Endothelial cell of umbilical vein (primary cell): ENCODE measurements at regions not wholly inside any gene's neighbourhood (a gene's known extent, or its start where the extent isn't known, plus 50 kb on each side); places are given as distances from the start of the nearest gene placed in this dataset.

ENCODE experiments used
- BruUV-seq: library from RNA; stranded (reverse); fragments of 400-500 nt; replicated peaks from 2 replicates; lab custom pipeline; 2021; lab: Mats Ljungman, UMichigan
- CTCF ChIA-PET: fragments of 300-600, 350-600 bp; sonication (Branson Sonifier 250); formaldehyde crosslinking; loops from one replicate; lab custom pipeline; 2021; ENCODE audit warnings: antibody characterized with exemption, inconsistent platforms; lab: Charles Lee
- POLR2A ChIA-PET: fragments of 300-600, 350-600 bp; sonication (Branson Sonifier 250); formaldehyde crosslinking; loops from one replicate; lab custom pipeline; 2021; ENCODE audit warnings: antibody characterized with exemption, inconsistent platforms; lab: Charles Lee
- DNase-seq: peaks from one replicate; pipeline ENCODE4 v3.0.0-alpha.2; 2011; ENCODE audit warnings: low read depth, low spot score
- FAIRE-seq: peaks from 2 replicates; lab custom pipeline; 2011; peaks lifted over from hg19 to GRCh38; lab: Jason Lieb, UNC
- H2AFZ ChIP-seq: 2 replicates; pipeline ENCODE4 v1.6.0; 2012; ENCODE audit warnings: low read depth, low read length, control low read depth, inconsistent platforms
- H3K27ac ChIP-seq: 2 replicates; pipeline ENCODE4 v1.5.1; 2011; ENCODE audit warnings: low read depth, mild to moderate bottlenecking, control low read depth, low read length, moderate library complexity; ENCODE audit not compliant: insufficient read depth
- H3K27me3 ChIP-seq, 2 experiments: 2 replicates each; pipeline versions ENCODE4 v1.6.0 to v1.6.1; 2011; ENCODE audit warnings: low read length in 2 of 2, mixed read lengths in 1 of 2; ENCODE audit not compliant: control insufficient read depth in 2 of 2, insufficient read depth in 2 of 2
- H3K36me3 ChIP-seq, 2 experiments: 2 replicates in 1 of 2; 3 replicates in 1 of 2; pipeline ENCODE4 v1.5.1; 2011; ENCODE audit warnings: low read length in 2 of 2, mild to moderate bottlenecking in 1 of 2, moderate library complexity in 1 of 2; ENCODE audit not compliant: control insufficient read depth in 2 of 2, insufficient read depth in 2 of 2; ENCODE audit errors: extremely low read depth in 1 of 2
- H3K4me1 ChIP-seq: 3 replicates; pipeline ENCODE4 v1.5.1; 2011; ENCODE audit warnings: mild to moderate bottlenecking, low read length; ENCODE audit not compliant: control insufficient read depth, insufficient read depth; ENCODE audit errors: extremely low read depth
- H3K4me2 ChIP-seq: 2 replicates; pipeline ENCODE4 v1.6.1; 2011; ENCODE audit warnings: low read length, control low read depth, mixed read lengths; ENCODE audit not compliant: insufficient read depth
- H3K4me3 ChIP-seq, 3 experiments: fragments of 200-600 bp in 1 of 3; sonication (generic), shearing (Covaris generic) in 1 of 3; replicated peaks in 1 of 3; 2 replicates each; pipeline ENCODE4 v1.5.1; 2011 to 2016; ENCODE audit warnings: control low read depth in 3 of 3, low read length in 3 of 3, mild to moderate bottlenecking in 2 of 3, inconsistent platforms in 1 of 3, low read depth in 1 of 3, moderate library complexity in 1 of 3; ENCODE audit not compliant: insufficient read depth in 1 of 3
- H3K79me2 ChIP-seq: 2 replicates; pipeline ENCODE4 v1.6.0; 2012; ENCODE audit warnings: low read length, inconsistent platforms; ENCODE audit not compliant: control insufficient read depth, insufficient read depth
- H3K9ac ChIP-seq: replicated peaks from 2 replicates; pipeline ENCODE3; 2011; ENCODE audit warnings: low read length, control low read depth; ENCODE audit not compliant: insufficient read depth; ENCODE audit errors: extremely low read depth
- H3K9me1 ChIP-seq: replicated peaks from 3 replicates; pipeline ENCODE4 v1.6.0; 2011; ENCODE audit warnings: mild to moderate bottlenecking, low read length; ENCODE audit not compliant: control insufficient read depth, insufficient read depth; ENCODE audit errors: extremely low read depth
- H3K9me3 ChIP-seq: replicated peaks from 2 replicates; pipeline ENCODE4 v1.5.1; 2012; ENCODE audit warnings: low read length, inconsistent platforms; ENCODE audit not compliant: control insufficient read depth, insufficient read depth
- H4K20me1 ChIP-seq: replicated peaks from 2 replicates; pipeline ENCODE3; 2011; ENCODE audit warnings: mild to moderate bottlenecking, low read length; ENCODE audit not compliant: control insufficient read depth, insufficient read depth; ENCODE audit errors: extremely low read depth
- CTCF ChIP-seq, 2 donors: IDR thresholded peaks; 1 replicate in 1 of 2; 2 replicates in 1 of 2; pipeline ENCODE4 v1.5.1; 2011; ENCODE audit warnings: low read length in 2 of 2, mild to moderate bottlenecking in 2 of 2, moderate library complexity in 2 of 2, control low read depth in 1 of 2, inconsistent platforms in 1 of 2, low read depth in 1 of 2; ENCODE audit not compliant: insufficient read depth in 1 of 2; ENCODE audit errors: extremely low read depth in 1 of 2
- EZH2 ChIP-seq: IDR thresholded peaks from 2 replicates; pipeline ENCODE4 v1.6.1; 2012; ENCODE audit warnings: borderline replicate concordance, low read depth, mild to moderate bottlenecking, moderate library complexity, low read length, inconsistent platforms; ENCODE audit not compliant: severe bottlenecking
- FOS ChIP-seq: IDR thresholded peaks from 2 replicates; pipeline ENCODE4 v1.6.1; 2011; ENCODE audit warnings: mild to moderate bottlenecking, low read length, moderate library complexity, borderline replicate concordance; ENCODE audit not compliant: insufficient read depth
- GATA2 ChIP-seq: IDR thresholded peaks from 2 replicates; pipeline ENCODE4 v1.7.0; 2011; ENCODE audit warnings: low read depth, mild to moderate bottlenecking, moderate library complexity, mixed read lengths, low read length; ENCODE audit not compliant: insufficient read length, insufficient read depth
- JUN ChIP-seq: IDR thresholded peaks from 2 replicates; pipeline ENCODE4 v1.6.1; 2011; ENCODE audit warnings: borderline replicate concordance, low read depth; ENCODE audit not compliant: insufficient read length, insufficient read depth
- MAX ChIP-seq: IDR thresholded peaks from 2 replicates; pipeline ENCODE4 v1.6.1; 2011; ENCODE audit not compliant: insufficient read depth, insufficient read length
- MYC ChIP-seq: IDR thresholded peaks from one replicate; pipeline ENCODE4 v1.6.1; 2011; ENCODE audit warnings: mild to moderate bottlenecking, low read depth, low read length
- POLR2A ChIP-seq: IDR thresholded peaks from 2 replicates; pipeline ENCODE4 v1.6.1; 2012; ENCODE audit warnings: low read depth, mild to moderate bottlenecking, control low read depth, low read length
- POLR2AphosphoS5 ChIP-seq: IDR thresholded peaks from 2 replicates; pipeline ENCODE4 v1.6.1; 2012; ENCODE audit warnings: low read depth, mild to moderate bottlenecking, control low read depth, low read length, moderate library complexity; ENCODE audit not compliant: insufficient read depth
- dilution Hi-C: fragments of 300-500 bp; cut with MboI; formaldehyde crosslinking; loops from one replicate; pipeline ENCODE4 v1.15.0; 2019; ENCODE audit warnings: low sequenced_read_pairs; ENCODE audit not compliant: extremely low pct_ligation_motif_present
- intact Hi-C: fragments of 100-400 bp; cut with micrococcal nuclease; formaldehyde crosslinking; loops from one replicate; pipeline ENCODE4 v1.10.0; 2022

- Histone ChIP-seq H2AFZ (no peak overlapping the region), H3K79me2 (no peaks in the 10 kb centered on the region), H3K9me1 (no peaks in the 10 kb centered on the region), H4K20me1 (no peaks in the 10 kb centered on the region), H3K27me3 (no peaks in the 10 kb centered on the region), H3K4me1 (peaks cover 22% of the 10 kb centered on the region), H3K4me2 (no peak overlapping the region), H3K4me3 (no peak overlapping the region), H3K9ac (no peak overlapping the region), H3K27ac (peak overlapping the region; percentile 92), H3K9me3 (no peaks in the 10 kb centered on the region), H3K36me3 (no peaks in the 10 kb centered on the region)
- ChIA-PET CTCF (interaction anchor here (1.3 to 4.3 kb wide), 2 partner anchors 7 to 11 kb away, joined by 4 to 21 read pairs; no protein-coding TSS in a partner anchor), POLR2A (no interaction called here)
- no peak for TF ChIP-seq EZH2
- TF ChIP-seq GATA2 = no peak
- TF ChIP-seq POLR2A = no peak
- TF ChIP-seq FOS = no peak
- TF ChIP-seq MAX = no peak
- no peak for TF ChIP-seq POLR2AphosphoS5
- no peak for TF ChIP-seq JUN
- no peak for TF ChIP-seq CTCF (IDR thresholded peaks at IDR 0.05; ENCODE audit: extremely low read depth in 1 of 2, insufficient read depth in 1 of 2, low read depth in 1 of 2, low read length in 2 of 2)
- TF ChIP-seq MYC = no peak
- FAIRE-seq (no peak), DNase-seq (peak; percentile 82)
- no TSS peak for BruUV-seq
- dilution Hi-C loops = no loop called here
- intact Hi-C loops = no loop called here
These were observed 307.2 kb downstream of the AEBP2 start for GRCh38 chr12:19746471-19746870.
